Esophagus mucosa (tissue), 1 donor: ENCODE measurements at regions not wholly inside any gene's neighbourhood (a gene's known extent, or its start where the extent isn't known, plus 50 kb on each side); places are given as distances from the start of the nearest gene placed in this dataset.

Experiments used
- ATAC-seq: fragments of 200-7000 bp; cut with Tn5 transposase; one replicate; pipeline ENCODE4 v1.9.1; 2020
- donor health status: DM: yes; HTN: yes; CAD: no.

DNA sequence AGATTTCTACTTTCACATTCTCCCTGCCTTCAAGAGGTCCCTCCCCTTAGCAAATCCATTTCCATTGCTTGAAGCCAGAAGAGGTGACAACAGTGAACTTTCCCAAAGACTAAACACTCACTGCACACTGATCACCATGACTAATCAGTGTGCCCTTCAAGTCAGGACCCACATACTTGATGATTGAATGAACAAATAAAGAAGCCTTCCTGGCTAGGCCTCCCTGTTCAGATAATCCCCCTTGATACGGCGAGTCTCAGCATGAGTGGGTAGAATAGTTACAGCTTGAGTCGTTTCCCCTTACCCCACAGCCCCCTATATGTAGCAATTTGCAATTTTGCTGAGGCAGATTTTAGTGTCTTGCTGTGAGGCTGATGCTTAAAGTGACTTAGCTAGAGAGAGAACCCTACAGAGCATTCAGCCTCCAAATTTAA, 102.2 kb downstream of the UNC5CL start:
- peak; percentile 84 for ATAC-seq

DNA sequence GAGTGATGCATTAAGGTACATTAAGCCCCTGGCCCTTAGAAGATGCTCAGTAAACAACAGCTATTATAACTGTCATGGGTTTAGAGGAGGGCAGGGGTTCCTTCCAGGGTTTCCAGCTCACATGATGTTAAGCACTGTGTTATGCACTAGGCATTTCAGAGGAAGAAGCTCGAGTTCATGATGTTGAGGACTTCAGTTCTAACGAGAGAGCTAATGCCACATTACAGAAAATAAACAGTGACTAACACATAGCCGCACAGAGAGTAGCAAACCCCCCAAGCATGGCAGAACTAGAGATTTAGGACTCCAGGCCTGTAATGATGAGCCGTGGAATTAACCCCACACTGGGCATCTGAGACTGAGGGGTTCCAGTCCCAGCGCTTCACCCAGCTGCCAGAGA, 105.2 kb downstream of the UNC5CL start:
- no peak for ATAC-seq

DNA sequence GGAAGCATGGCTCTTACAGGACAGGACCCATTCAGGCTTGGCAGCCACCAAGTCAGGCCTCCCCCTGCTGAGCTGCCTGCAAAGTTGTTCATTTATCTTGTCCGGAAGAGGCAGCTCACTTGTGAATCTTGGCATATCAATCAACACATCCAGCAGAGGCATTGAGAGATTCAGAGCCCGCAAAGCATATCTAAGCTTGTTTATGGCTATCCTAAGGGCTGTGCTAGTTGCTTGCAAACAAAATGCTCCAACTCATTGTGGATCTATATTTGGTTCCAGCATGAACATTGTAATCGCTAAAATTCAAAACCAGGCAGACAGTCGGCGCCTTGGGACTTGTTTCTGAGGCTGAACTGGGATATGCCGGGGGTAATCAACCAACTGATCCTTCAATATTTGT, 106.1 kb downstream of the UNC5CL start:
- ATAC-seq: no peak

DNA sequence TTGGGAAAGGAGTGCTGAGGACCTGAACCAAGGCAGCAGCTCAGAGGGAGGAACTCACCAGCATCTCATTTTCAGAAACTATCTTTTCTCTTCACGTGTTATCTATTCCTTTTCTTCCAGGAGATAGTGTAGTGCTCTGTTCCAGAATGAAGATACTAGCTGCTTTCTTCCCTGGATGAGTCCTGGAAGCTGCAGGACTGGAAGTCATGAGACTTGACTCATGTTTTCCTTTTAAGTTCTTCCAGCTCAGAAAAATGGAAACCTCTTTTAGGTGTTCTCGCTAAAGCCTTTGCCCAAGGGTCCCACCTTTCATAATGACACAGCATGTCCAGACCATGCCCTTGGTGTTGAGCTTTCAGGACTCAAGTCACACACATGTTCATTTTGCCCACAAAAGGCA, 106.7 kb downstream of the UNC5CL start:
- ATAC-seq: no peak

DNA sequence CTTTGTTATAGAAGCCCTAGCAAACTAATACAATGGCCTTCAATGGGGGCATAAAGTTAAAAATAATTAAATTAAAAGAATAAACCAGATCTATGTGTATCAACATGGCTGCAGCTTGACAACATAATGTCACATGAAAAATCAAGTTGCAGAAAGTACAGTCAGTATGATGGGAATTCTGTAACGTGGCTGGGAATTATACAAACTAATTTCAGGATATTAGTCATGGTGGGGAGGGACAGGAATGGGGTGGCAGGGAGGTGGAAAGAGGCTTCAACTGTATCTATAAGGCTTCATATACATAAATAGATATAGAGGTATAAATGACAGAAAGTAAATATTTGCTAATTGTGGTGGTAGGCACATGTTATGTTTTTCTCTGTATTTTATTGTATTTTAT, 107.1 kb downstream of the UNC5CL start:
- no peak for ATAC-seq

DNA sequence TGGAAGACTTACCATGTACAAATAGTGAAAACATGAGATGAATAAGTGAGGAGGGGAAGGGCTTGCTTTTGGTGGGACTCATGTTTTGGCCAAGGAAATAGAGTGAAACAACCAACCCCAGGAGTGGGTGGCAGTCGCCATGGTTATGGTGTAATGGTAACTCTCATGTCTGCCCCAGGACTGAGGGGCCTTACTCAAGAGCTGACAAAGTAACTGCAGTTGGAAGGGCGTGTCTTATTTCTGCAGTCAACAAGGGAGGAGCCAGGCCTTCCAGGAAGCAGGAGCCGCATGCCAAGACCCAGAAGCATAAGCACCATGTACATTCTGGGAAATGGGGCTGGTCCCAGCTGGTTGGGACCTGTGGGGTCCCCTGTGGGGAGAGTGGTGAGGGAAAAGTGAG, 108.5 kb downstream of the UNC5CL start:
- ATAC-seq: peak; percentile 50

DNA sequence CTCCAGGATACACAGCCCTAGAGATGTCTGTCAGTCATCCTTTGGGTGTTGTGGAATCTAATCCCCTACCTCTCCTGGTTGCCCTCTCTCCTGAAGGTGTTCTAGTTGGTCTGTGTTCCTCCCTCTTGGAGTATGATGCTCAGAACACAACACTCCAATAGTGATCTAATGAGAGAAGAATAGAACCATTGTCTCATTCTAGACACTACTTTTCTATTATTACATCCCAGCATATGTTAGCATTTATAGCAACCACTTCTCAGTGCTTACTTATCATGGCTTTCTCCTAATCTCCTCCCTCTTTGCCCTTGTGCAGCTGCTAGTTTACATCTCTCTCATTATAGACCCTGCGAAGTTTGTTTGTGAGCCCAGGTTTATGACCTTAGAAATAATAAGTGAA, 109.0 kb downstream of the UNC5CL start:
- no peak for ATAC-seq

DNA sequence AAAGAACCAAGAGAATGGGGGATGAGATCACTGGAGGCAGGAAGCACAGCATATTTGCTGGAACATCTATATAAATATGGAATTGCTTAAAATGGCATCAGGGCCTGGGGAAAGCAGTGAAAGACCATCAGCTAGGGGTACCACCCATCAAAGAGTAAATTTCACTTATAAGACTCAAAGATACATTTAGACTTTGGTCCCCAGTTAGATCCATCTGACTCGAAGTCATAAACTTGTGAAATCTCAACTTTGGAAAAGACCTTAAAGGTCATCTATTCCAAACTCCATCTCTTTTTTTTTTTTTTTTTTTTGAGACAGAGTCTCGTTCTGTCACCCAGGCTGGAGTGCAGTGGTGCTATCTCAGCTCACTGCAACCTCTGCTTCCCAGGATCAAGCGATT, 109.8 kb downstream of the UNC5CL start:
- ATAC-seq: no peak

DNA sequence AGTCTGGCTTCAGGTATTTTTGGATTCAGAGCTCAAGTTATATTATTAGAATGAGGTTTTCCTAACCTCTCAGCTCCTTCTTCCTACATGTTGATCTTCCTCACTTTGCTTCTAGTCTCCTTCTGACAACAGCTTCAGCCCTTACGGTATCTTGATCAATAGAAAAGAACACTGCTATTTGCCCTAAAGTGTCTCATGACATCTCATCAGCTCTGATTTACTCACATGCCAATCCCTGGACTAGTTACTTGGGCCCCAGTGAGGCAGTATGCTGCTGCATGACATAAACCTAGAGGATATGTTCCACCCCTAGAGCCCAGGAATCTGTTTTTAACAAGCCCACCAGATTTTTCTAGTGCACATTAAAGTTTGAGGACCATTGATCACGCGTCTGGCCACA, 110.3 kb downstream of the UNC5CL start:
- no peak for ATAC-seq

DNA sequence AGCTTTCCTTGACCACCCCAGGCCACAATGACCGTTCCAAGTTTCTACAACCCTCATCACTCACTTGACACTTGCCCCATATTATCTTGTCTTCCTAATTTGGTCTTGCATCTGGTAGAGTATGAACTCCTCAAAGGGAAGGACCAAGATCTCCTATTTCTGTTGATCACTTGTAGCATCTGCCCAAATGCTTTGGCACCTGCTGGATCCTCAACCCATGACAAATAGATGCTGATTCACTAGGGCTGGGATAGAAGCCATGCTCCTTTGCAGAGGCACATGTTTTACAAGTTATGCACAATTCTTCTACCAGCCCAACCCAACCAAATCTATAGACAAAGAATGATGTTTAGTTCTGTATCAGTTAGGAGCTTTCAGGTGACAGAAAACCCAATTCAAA, 110.7 kb downstream of the UNC5CL start:
- ATAC-seq: peak; percentile 52

DNA sequence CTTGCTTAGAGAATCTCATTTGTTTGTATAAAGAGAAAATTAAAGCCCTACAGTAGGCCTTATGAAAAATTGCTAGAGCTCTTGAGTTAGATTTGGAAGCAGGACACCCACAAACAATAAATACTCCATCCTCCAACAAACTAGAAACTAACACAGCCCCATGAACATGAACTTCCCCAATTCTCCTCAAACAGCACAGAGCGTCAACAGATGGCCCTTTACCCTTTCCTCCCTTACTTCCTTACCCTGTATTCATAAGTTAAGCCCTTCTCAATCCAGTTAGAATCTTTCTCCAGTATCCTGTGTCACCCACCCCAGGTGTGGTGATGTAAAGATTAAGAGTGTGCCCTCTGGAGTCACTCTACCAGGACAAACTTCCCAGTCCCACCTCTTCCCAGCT, 113.7 kb downstream of the UNC5CL start:
- no peak for ATAC-seq

DNA sequence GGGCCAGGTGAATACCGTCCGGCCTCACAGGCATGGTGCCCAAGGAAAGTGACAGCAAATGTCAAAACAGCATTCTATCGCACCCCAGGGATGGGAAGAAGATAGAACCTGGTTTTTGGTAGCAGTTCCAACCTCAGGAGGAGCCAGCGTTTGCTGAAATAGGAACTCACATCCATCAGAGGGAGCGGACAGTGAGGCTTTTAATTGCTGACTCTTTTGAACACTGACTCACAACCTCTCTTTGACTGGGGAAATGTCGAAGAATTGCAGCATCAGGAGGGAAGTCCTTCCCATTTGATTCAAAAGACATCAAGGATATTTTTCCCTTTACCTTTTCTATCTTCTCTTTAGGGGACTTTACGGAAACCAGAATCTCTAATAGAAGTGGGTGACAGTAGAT, 114.2 kb downstream of the UNC5CL start:
- ATAC-seq: no peak

DNA sequence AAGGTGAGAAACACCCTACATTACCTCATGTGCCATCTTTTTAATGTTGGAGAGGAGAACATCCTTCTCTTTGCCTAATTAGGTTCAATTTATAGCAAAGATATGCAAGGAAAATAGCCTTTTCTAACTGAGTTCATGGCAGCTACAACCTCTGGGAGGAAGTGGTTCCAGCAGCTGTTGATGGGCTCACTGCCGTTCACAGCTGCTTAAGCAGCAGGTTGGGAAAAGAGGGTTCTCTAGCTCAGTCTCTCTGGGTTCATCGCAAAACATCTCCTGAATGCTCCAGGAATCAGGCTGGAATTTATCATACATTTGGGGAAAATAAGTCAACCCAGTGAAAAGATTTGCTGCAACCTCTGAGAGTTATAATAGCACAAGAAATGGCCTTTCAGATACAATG, 115.1 kb downstream of the UNC5CL start:
- no peak for ATAC-seq

DNA sequence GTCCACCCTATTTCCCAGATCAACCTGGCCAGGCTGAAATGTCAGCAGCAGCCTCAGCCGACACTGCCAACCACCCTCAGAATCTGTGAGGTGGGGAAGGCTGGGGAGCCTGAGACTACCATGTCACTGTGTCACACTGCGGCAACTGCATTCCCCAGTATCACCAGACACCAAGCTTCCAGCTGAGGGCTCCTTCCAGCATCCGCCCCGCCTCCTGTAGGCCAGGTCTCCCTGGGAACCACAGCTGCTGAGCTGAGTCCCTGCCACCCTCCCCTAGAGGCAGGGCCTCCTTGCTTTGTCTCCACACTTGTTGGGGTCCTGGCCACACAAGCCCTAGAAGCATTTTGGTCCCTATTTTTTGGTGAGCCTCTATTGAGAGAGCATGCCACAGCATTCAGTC, 115.7 kb downstream of the UNC5CL start:
- no peak for ATAC-seq

DNA sequence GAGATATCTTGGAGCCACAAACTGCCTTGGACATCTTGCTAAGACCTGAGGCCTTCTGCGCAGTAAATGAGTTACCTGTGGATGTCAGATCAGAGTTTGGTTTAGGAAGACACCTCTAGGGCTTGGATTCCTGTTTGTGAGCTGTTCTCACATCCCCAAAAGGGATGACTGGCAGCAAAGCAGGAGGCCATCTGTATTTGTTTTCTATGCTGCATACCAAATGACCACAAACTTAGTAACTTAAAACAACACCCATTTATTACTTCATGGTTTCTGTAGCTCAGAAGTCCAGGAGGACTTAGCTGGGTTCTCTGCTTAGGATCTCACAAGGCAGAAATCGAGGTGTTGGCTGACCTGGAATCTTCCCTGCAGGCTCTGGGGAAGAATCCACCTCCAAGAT, 116.7 kb downstream of the UNC5CL start:
- no peak for ATAC-seq

DNA sequence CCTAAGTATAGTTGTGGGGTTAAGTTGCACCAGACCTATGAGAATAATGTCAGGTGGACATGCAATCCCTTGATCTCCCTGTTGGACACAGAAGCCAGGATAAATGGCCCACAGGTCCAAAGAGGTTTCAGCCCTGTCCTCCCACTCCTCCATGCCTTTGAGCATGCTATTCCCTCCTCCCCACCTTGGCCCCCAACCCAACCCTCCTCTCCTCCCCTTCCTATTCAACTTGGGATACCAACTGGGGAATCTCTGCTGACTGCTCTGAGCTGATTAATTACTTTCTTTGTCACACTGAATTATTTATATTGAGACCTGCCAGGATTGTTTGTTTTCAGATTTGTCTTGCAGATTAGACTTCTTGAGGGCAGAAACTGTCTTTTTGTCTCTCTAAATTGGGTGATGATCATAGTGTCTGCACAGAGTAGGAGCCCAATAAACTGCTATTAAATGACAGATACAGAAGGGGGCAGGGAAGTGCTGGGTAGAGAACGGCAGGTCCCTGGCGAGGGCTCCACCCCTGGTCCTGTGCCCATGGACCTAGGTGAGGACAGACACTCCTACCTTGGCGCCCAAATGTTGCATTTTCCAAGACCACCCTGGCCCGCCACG, 120.9 kb downstream of the UNC5CL start:
- ATAC-seq: no peak

DNA sequence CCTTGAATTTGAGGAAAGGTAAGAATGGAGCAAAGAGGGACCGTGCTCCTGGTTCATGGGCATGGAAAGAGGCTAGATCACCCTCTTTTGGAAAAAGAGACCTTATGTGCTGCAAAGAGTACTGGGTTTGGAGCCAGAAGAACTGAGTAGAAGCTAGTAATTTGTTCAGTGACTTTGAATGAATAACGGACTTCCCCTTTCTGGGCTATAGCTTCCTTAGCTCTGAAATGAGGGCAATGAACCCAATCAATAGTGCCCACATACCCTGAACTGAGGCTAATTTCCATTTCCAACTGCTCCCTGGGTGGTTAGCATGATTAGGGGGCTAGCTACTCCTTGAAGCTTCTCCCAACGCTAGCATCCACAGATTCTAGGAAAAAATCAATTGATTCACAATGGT, 121.4 kb downstream of the UNC5CL start:
- no peak for ATAC-seq

DNA sequence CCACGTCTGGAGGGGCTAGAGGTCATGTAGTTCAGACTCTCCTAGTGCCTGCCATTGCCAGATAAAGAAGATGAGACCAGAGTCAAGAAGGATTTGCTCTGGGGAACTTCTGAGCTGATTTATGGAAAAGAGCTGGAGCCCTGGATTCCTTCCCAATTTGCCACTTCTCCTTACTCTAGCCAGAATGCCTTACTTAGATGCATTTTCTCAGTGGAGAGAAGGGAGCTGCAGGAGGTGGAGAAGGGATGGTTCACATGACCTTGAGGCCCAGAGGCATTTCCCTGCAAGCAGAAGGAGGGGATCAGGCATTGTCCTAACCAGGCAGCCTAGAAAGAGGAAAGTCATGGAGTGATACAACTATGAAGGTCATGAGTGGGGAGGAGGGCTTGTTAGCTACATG, 122.2 kb downstream of the UNC5CL start:
- no peak for ATAC-seq

DNA sequence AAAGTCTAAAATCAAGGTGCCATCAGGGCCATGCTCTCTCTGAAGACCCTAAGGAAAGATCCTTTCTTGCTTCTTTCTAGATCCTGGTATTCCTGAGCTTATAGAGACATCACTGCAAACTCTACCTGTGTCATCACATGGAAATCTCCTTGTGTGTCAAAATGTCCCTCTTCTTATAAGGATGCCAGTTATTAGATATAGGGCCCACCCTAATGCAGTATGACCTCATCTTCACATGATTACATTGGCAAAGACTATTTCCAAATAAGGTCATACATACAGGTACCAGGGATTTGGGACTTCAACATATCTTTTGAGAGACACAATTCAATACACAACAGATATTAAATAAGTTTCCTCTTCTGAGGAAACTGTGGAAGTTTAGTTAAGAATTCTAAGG, 123.9 kb downstream of the UNC5CL start:
- no peak for ATAC-seq

DNA sequence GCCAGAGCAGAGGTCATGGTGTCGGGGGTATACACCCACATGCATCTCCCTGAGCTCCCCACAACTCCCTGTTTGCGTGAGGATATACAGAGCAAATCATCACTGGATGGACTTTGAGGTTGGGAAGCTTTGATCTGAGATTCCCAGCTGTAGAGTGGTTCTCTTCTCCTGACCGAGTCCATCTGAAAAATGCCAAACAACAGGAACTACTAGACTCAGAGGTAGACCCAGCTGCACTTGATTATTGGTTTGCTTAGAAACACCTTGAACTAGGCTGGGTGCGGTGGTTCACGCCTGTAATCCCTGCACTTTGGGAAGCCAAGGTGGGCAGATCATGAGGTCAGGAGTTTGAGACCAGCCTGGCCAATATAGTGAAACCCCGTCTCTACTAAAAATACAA, 125.0 kb downstream of the UNC5CL start:
- ATAC-seq: no peak

DNA sequence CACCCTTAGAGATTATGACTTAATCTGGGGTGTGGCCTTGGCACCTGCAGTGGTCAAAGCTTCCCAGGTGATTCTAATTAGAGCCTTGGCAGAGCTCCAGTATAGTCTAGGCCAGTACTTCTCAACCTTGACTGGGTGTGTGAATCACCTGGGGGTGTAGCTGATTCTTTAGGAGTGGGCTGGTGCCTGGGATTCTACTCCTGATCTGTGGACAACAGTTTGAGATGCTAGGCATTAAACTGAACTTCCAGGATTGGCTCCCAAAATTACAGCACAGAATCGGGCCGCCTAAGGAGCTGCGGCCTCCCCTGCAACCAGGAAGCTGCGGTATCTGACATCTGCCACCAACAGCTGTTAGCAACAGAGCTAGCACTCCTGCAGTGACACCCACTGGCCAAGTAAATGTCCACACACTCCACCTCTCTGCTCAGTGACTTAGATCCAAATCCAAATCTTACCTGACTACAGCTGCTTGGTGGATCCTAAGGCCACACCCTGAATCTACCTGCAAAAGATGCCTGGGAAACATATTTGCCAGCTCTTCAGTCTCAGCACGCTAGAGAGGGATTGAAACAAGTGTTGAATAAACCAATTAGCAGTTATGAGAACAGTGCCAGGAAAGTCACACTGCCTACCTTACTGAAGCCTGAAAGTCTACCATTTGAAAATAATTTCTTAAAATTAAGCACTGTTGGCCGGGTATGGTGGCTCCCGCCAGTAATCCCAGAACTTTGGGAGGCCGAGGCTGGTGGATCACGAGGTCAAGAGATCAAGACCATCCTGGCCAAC, 126.7 kb downstream of the UNC5CL start:
- peak; percentile 85 for ATAC-seq

DNA sequence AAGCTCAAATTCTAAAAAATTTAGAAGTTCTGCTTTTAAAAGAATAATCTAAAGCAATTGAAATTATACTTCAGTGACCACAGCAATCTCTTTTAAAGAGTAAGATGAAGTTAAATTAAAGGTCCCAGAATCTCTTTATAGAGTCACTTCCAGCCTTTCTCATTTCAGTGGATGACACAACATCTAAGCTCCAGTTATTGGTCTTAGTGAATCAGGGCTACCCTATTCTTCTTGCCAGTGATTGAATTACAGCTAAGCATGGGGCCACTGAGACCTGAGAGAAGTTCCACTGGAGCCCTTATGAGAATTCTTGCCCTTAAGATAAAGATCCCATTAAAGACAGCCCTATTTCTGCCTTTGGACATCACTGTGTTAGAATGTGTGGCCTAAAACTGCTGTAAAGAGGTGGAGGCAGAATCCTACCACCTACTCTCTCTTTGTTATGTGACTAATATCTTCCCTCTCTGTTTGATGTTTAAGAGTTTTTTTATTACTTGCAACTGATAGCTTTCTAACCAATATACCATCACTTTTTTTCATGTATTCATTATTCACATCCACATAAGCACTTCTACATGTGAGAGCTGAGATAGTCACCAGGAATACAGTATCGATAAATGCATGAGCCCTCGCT, 128.6 kb downstream of the UNC5CL start:
- no peak for ATAC-seq

DNA sequence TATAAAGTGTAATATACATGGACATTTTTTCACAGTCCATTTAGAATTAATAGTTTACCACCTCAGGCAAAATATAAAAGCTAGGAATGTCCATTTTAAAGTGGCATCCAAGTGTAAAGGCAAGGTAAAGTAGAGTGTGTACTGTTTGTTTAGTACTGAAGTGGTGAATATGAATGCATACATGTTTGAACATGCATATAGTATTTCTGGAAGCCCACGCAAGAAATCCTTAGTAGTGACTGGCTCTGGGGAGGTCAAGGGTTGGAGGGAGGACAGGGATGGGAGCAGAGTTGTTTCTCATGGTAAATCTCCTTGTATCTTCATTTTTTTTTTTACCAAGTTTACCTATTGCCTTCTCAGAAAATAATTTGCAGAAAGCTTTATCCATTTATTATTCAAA, 129.2 kb downstream of the UNC5CL start:
- no peak for ATAC-seq

DNA sequence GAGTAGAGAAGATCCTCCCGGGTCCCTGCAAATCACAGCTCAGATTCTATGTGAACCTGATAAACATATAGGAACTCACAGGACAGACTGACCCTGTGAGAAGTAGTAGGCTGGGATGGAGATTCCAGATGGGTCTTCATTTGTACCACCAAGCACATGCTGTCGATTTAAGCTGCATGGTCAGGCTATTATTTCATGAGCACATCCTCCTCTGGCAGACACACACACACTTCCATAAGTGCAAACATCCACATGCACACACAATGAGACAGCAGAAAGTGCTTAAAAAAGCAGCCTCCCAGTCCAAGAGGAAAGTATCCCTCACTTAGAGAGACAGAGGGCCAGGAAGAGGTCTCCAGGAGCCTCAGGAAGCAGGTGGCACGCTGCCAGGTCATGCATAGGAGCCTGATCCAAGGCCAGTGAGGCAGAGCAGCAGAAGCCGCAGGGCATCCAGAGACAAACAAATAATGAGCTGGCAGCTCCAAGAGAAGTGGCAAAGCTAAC, 131.8 kb downstream of the UNC5CL start:
- peak; percentile 61 for ATAC-seq
